Hepatocyte (in vitro differentiated cells): ENCODE measurements at regions not wholly inside any gene's neighbourhood (a gene's known extent, or its start where the extent isn't known, plus 50 kb on each side); places are given as distances from the start of the nearest gene placed in this dataset.

Experiments used
- CTCF ChIP-seq: fragments of 200-600 bp; sonication (generic); IDR thresholded peaks from 2 replicates; pipeline ENCODE4 v1.5.1; 2016; ENCODE audit warnings: antibody characterized with exemption, mild to moderate bottlenecking; ENCODE audit not compliant: poor library complexity
- EZH2 ChIP-seq: fragments of 200-600 bp; sonication (generic); IDR thresholded peaks from 2 replicates; pipeline ENCODE4 v1.6.1; 2016; ENCODE audit warnings: antibody characterized with exemption, mild to moderate bottlenecking, borderline replicate concordance
- EZH2phosphoT487 ChIP-seq: fragments of 200-600 bp; sonication (generic); IDR thresholded peaks from one replicate; pipeline ENCODE4 v1.6.1; 2018; ENCODE audit warnings: antibody characterized with exemption, mild to moderate bottlenecking, low read depth, moderate library complexity; ENCODE audit not compliant: unreplicated experiment, severe bottlenecking

GRCh38 chr4:100246697-100247096, 56.4 kb upstream of the DDIT4L start:
- TF ChIP-seq CTCF (no peak), EZH2 (no peak), EZH2phosphoT487 (no peak)
